ENCODE measurements at regions not wholly inside any gene's neighbourhood (a gene's known extent, or its start where the extent isn't known, plus 50 kb on each side); places are given as distances from the start of the nearest gene placed in this dataset.

- Mint-ChIP-seq H3K9me3 (ENCODE audit: unreplicated experiment) (no peaks in the 10 kb centered on the region), H3K27me3 (ENCODE audit: unreplicated experiment) (no peaks in the 10 kb centered on the region), H3K27ac (ENCODE audit: unreplicated experiment) (no peak overlapping the region), H3K4me1 (ENCODE audit: unreplicated experiment) (peaks cover 14% of the 10 kb centered on the region), H3K4me3 (ENCODE audit: unreplicated experiment) (no peak overlapping the region), H3K36me3 (ENCODE audit: low read depth, unreplicated experiment) (no peaks in the 10 kb centered on the region)
- no peak for DNase-seq (ENCODE audit: low spot score)
- TF ChIP-seq CTCF (IDR thresholded peaks at IDR 0.05; ENCODE audit: unreplicated experiment), result no peak
Measured at GRCh38 chr7:25349283-25350017, 121.2 kb upstream of the NPVF start.

GRCh38 chr7:25350041-25350440 lies 121.8 kb upstream of the NPVF start:
- DNase-seq (ENCODE audit: low spot score), result no peak
- no peaks in the 10 kb centered on the region for H3K27me3 Mint-ChIP-seq (ENCODE audit: unreplicated experiment)
- H3K9me3 Mint-ChIP-seq (ENCODE audit: unreplicated experiment), result no peaks in the 10 kb centered on the region
- no peak for TF ChIP-seq CTCF (IDR thresholded peaks at IDR 0.05; ENCODE audit: unreplicated experiment)
- peaks cover 14% of the 10 kb centered on the region for H3K4me1 Mint-ChIP-seq (ENCODE audit: unreplicated experiment)
- no peaks in the 10 kb centered on the region for H3K36me3 Mint-ChIP-seq (ENCODE audit: low read depth, unreplicated experiment)
- H3K4me3 Mint-ChIP-seq (ENCODE audit: unreplicated experiment), result no peak overlapping the region
- no peak overlapping the region for H3K27ac Mint-ChIP-seq (ENCODE audit: unreplicated experiment)

GRCh38 chr7:25351761-25352160 lies 123.5 kb upstream of the NPVF start:
- Mint-ChIP-seq H3K27ac (ENCODE audit: unreplicated experiment) (no peak overlapping the region), H3K27me3 (ENCODE audit: unreplicated experiment) (no peaks in the 10 kb centered on the region), H3K4me1 (ENCODE audit: unreplicated experiment) (peaks cover 12% of the 10 kb centered on the region), H3K36me3 (ENCODE audit: low read depth, unreplicated experiment) (no peaks in the 10 kb centered on the region), H3K9me3 (ENCODE audit: unreplicated experiment) (no peaks in the 10 kb centered on the region), H3K4me3 (ENCODE audit: unreplicated experiment) (no peak overlapping the region)
- TF ChIP-seq CTCF (IDR thresholded peaks at IDR 0.05; ENCODE audit: unreplicated experiment), result no peak
- DNase-seq (ENCODE audit: low spot score), result no peak

GRCh38 chr7:25353196-25353595 lies 124.9 kb upstream of the NPVF start:
- Mint-ChIP-seq H3K9me3 (ENCODE audit: unreplicated experiment) (no peaks in the 10 kb centered on the region), H3K4me3 (ENCODE audit: unreplicated experiment) (no peak overlapping the region), H3K27me3 (ENCODE audit: unreplicated experiment) (no peaks in the 10 kb centered on the region), H3K27ac (ENCODE audit: unreplicated experiment) (no peak overlapping the region), H3K36me3 (ENCODE audit: low read depth, unreplicated experiment) (no peaks in the 10 kb centered on the region), H3K4me1 (ENCODE audit: unreplicated experiment) (peaks cover 5% of the 10 kb centered on the region)
- DNase-seq (ENCODE audit: low spot score), result no peak
- no peak for TF ChIP-seq CTCF (IDR thresholded peaks at IDR 0.05; ENCODE audit: unreplicated experiment)

GRCh38 chr7:25353732-25354131 lies 125.4 kb upstream of the NPVF start:
- TF ChIP-seq CTCF (IDR thresholded peaks at IDR 0.05; ENCODE audit: unreplicated experiment), result no peak
- Mint-ChIP-seq H3K27ac (ENCODE audit: unreplicated experiment) (no peak overlapping the region), H3K36me3 (ENCODE audit: low read depth, unreplicated experiment) (no peaks in the 10 kb centered on the region), H3K27me3 (ENCODE audit: unreplicated experiment) (no peaks in the 10 kb centered on the region), H3K9me3 (ENCODE audit: unreplicated experiment) (no peaks in the 10 kb centered on the region), H3K4me1 (ENCODE audit: unreplicated experiment) (peaks cover 5% of the 10 kb centered on the region), H3K4me3 (ENCODE audit: unreplicated experiment) (no peak overlapping the region)
- DNase-seq (ENCODE audit: low spot score), result no peak
